Neural progenitor cell (in vitro differentiated cells): ENCODE measurements at regions not wholly inside any gene's neighbourhood (a gene's known extent, or its start where the extent isn't known, plus 50 kb on each side); places are given as distances from the start of the nearest gene placed in this dataset.
"Not testable (repeated sequence)": the region's sequence is repeated elsewhere in the genome, so short reads cannot be mapped to it uniquely, and the experiment has no call there.

Experiments
- DNase-seq: peaks from one replicate; pipeline ENCODE4 v3.0.0-alpha.2; 2016; ENCODE audit warnings: low spot score
- H2AFZ ChIP-seq: fragments of 200-600 bp; sonication (generic); replicated peaks from 2 replicates; pipeline ENCODE4 v1.6.1; 2016; ENCODE audit warnings: antibody characterized with exemption
- H3F3A ChIP-seq: fragments of 200-600 bp; sonication (generic); 2 replicates; pipeline ENCODE4 v1.6.1; 2016; ENCODE audit warnings: antibody characterized with exemption, low read depth
- H3K27ac ChIP-seq: fragments of 200-600 bp; sonication (generic); 2 replicates; pipeline ENCODE4 v1.5.1; 2016; ENCODE audit warnings: mild to moderate bottlenecking
- H3K27me3 ChIP-seq: fragments of 200-600 bp; sonication (generic); 2 replicates; pipeline ENCODE4 v1.6.1; 2016; ENCODE audit warnings: mild to moderate bottlenecking, moderate library complexity
- H3K36me3 ChIP-seq: fragments of 200-600 bp; sonication (generic); 2 replicates; pipeline ENCODE4 v1.5.1; 2016
- H3K4me1 ChIP-seq: fragments of 200-600 bp; sonication (generic); 2 replicates; pipeline ENCODE4 v1.6.1; 2016; ENCODE audit warnings: mixed run types
- H3K4me2 ChIP-seq: fragments of 200-600 bp; sonication (generic); 2 replicates; pipeline ENCODE4 v1.6.1; 2016
- H3K4me3 ChIP-seq: fragments of 200-600 bp; sonication (generic); 2 replicates; pipeline ENCODE4 v1.5.1; 2016
- H3K79me2 ChIP-seq: fragments of 200-600 bp; sonication (generic); 2 replicates; pipeline ENCODE4 v1.6.1; 2016; ENCODE audit warnings: low read depth
- H3K9ac ChIP-seq: fragments of 200-600 bp; sonication (generic); 2 replicates; pipeline ENCODE4 v1.6.1; 2016
- H3K9me3 ChIP-seq: fragments of 200-600 bp; sonication (generic); 2 replicates; pipeline ENCODE4 v1.5.1; 2016; ENCODE audit warnings: low read depth
- H4K20me1 ChIP-seq: fragments of 200-600 bp; sonication (generic); 2 replicates; pipeline ENCODE4 v1.6.1; 2016; ENCODE audit warnings: low read depth
- H3K27ac Mint-ChIP-seq: 3 replicates; pipeline ENCODE4 v1.8.0; 2021; ENCODE audit warnings: mixed read lengths
- H3K27me3 Mint-ChIP-seq: 2 replicates; pipeline ENCODE4 v1.8.0; 2022; ENCODE audit warnings: low read depth, mild to moderate bottlenecking, inconsistent platforms, moderate library complexity, mixed read lengths; ENCODE audit not compliant: insufficient read depth
- H3K36me3 Mint-ChIP-seq: 3 replicates; pipeline ENCODE4 v1.8.0; 2021; ENCODE audit warnings: mixed read lengths
- H3K4me1 Mint-ChIP-seq: 3 replicates; pipeline ENCODE4 v1.8.0; 2021; ENCODE audit warnings: mixed read lengths
- H3K4me3 Mint-ChIP-seq: 3 replicates; pipeline ENCODE4 v1.8.0; 2021; ENCODE audit warnings: mild to moderate bottlenecking, moderate library complexity, mixed read lengths
- H3K9me3 Mint-ChIP-seq: 3 replicates; pipeline ENCODE4 v1.8.0; 2020; ENCODE audit warnings: mixed read lengths
- EZH2 ChIP-seq: fragments of 200-600 bp; sonication (generic); IDR thresholded peaks from 2 replicates; pipeline ENCODE4 v1.6.1; 2017; ENCODE audit warnings: antibody characterized with exemption, mild to moderate bottlenecking, moderate library complexity
- EZH2phosphoT487 ChIP-seq: fragments of 200-600 bp; sonication (generic); IDR thresholded peaks from 2 replicates; pipeline ENCODE4 v1.6.1; 2017; ENCODE audit warnings: antibody characterized with exemption
- TF ChIP-seq, protein P1 (sequence below): fragments of 200-600 bp; sonication (generic); IDR thresholded peaks from 2 replicates; pipeline ENCODE4 v1.5.1; 2017; ENCODE audit warnings: antibody characterized with exemption, mild to moderate bottlenecking

DNA sequence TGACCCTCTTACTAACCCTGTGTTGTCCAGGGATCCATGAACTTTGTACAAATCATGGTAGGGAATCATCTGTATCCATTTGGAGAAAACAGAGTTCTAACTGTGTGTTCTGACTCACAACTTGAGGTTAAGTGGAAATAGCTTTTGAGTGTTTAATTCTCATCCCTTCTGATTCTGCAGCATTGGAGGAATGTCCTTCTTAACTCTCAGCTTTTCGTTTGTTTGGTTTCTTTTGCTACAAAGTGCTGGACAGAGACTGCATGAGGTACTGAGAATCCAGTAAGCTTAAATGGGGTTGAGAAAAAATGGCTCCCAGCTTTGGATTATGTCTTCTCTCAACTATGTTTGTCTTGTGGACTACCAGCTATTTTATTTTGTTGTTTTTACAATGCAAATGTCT lies 352.1 kb upstream of the KIF2B start:
- H3K79me2 ChIP-seq, result no peaks in the 10 kb centered on the region
- no peak overlapping the region for H3K27ac Mint-ChIP-seq

DNA sequence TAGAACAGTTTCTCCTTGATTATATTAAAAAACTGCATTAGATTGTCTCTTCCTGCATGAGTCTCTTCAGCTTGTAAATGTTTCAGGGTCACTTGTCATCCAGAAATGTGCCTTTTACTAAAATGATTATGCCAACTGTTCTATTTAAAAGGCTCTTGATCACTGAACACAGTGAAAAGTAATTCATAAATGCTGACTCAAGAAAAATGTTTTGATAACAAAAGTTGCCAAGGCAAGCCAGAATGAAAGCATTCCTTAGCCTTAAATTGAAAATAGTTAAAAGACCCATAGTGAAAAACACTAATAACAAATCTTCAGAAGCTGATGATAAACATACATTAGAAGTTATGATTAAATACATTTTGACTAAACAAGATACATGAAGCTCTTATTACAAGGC lies 356.0 kb upstream of the KIF2B start:
- peaks cover 3% of the 10 kb centered on the region for H3K4me1 Mint-ChIP-seq
- no peak overlapping the region for H3K27ac ChIP-seq
- no peaks in the 10 kb centered on the region for H3K27me3 ChIP-seq
- no peaks in the 10 kb centered on the region for H3K9me3 ChIP-seq
- H3K27me3 Mint-ChIP-seq, result peaks cover 3% of the 10 kb centered on the region
- no peak for DNase-seq
- H3K4me3 Mint-ChIP-seq, result no peak overlapping the region
- no peak overlapping the region for H3K9ac ChIP-seq
- H3K9me3 Mint-ChIP-seq, result peaks cover 4% of the 10 kb centered on the region
- H3K4me3 ChIP-seq, result no peak overlapping the region
- no peak overlapping the region for H3K4me2 ChIP-seq
- no peak for TF ChIP-seq EZH2phosphoT487
- TF ChIP-seq, protein P1, sequence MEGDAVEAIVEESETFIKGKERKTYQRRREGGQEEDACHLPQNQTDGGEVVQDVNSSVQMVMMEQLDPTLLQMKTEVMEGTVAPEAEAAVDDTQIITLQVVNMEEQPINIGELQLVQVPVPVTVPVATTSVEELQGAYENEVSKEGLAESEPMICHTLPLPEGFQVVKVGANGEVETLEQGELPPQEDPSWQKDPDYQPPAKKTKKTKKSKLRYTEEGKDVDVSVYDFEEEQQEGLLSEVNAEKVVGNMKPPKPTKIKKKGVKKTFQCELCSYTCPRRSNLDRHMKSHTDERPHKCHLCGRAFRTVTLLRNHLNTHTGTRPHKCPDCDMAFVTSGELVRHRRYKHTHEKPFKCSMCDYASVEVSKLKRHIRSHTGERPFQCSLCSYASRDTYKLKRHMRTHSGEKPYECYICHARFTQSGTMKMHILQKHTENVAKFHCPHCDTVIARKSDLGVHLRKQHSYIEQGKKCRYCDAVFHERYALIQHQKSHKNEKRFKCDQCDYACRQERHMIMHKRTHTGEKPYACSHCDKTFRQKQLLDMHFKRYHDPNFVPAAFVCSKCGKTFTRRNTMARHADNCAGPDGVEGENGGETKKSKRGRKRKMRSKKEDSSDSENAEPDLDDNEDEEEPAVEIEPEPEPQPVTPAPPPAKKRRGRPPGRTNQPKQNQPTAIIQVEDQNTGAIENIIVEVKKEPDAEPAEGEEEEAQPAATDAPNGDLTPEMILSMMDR, result no peak
- no peak for TF ChIP-seq EZH2
- H4K20me1 ChIP-seq, result no peaks in the 10 kb centered on the region
- H2AFZ ChIP-seq, result no peak overlapping the region
- H3F3A ChIP-seq, result no peaks in the 10 kb centered on the region
- no peaks in the 10 kb centered on the region for H3K79me2 ChIP-seq
- H3K36me3 ChIP-seq, result no peaks in the 10 kb centered on the region
- H3K36me3 Mint-ChIP-seq, result no peaks in the 10 kb centered on the region
- H3K27ac Mint-ChIP-seq, result no peak overlapping the region
- H3K4me1 ChIP-seq, result no peaks in the 10 kb centered on the region

More for the DNA sequence above, 352.1 kb upstream of the KIF2B start:
- H2AFZ ChIP-seq, result no peak overlapping the region
- H4K20me1 ChIP-seq, result no peaks in the 10 kb centered on the region
- no peak overlapping the region for H3K4me3 ChIP-seq
- H3K27me3 Mint-ChIP-seq, result peaks cover 3% of the 10 kb centered on the region
- H3K9me3 Mint-ChIP-seq, result peaks cover 4% of the 10 kb centered on the region
- peaks cover 3% of the 10 kb centered on the region for H3K4me1 Mint-ChIP-seq
- H3K4me2 ChIP-seq, result no peak overlapping the region
- no peak for DNase-seq
- no peak overlapping the region for H3K4me3 Mint-ChIP-seq
- no peaks in the 10 kb centered on the region for H3K36me3 ChIP-seq
- no peak overlapping the region for H3K27ac ChIP-seq
- H3K9me3 ChIP-seq, result no peaks in the 10 kb centered on the region
- no peaks in the 10 kb centered on the region for H3K27me3 ChIP-seq
- TF ChIP-seq EZH2phosphoT487 (no peak), EZH2 (no peak)
- TF ChIP-seq, protein P1, result no peak
- H3K4me1 ChIP-seq, result no peaks in the 10 kb centered on the region
- no peaks in the 10 kb centered on the region for H3F3A ChIP-seq
- no peak overlapping the region for H3K9ac ChIP-seq
- no peaks in the 10 kb centered on the region for H3K36me3 Mint-ChIP-seq

DNA sequence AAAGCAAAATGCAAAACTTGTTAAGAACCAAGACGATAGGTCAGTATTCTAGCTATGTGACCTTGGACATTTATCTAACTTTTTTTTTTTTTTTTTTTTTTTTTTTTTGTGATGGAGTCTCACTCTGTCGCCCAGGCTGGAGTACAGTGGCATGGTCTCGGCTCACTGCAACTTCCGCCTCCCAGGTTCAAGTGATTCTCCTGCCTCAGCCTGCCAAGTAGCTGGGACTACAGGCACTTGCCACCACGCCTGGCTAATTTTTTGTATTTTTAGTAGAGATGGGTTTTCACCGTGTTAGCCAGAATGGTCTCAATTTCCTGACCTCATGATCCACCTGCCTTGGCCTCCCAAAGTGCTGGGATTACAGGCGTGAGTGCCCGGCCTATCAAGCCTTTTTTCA lies 358.3 kb upstream of the KIF2B start:
- H3K27ac Mint-ChIP-seq, DNase-seq, H3F3A ChIP-seq, H3K27ac ChIP-seq, H3K27me3 Mint-ChIP-seq, H3K36me3 ChIP-seq, H3K36me3 Mint-ChIP-seq, H3K9ac ChIP-seq, H3K4me1 Mint-ChIP-seq, H3K4me3 ChIP-seq, H4K20me1 ChIP-seq, H3K79me2 ChIP-seq, H3K4me3 Mint-ChIP-seq, H3K4me2 ChIP-seq, H2AFZ ChIP-seq, H3K4me1 ChIP-seq, H3K27me3 ChIP-seq, H3K9me3 ChIP-seq: not testable (repeated sequence)
- H3K9me3 Mint-ChIP-seq, result peaks cover 12% of the 10 kb centered on the region

DNA sequence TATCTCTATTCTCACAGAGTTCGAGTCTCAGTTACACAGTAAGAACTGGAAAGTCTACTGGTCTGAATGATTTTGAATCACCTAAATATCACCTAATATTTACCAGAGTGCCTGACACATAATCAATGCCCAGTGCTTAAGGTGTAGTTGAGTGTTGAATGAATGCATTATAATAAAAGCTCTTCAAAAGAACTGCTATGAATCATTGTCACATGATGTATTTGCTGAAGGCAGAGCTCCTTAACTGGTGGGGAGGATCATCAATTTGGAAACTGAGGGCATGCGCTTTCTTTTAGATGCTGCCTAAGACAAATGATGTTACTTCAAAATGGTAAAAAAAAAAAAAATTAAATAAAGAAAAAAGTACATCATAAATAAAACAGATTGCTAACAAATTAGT lies 359.4 kb upstream of the KIF2B start:
- TF ChIP-seq, protein P1, result no peak
- TF ChIP-seq EZH2, result no peak
- no peak for TF ChIP-seq EZH2phosphoT487
- H3K4me3 Mint-ChIP-seq, result no peak overlapping the region
- H3K27ac Mint-ChIP-seq, result no peak overlapping the region

More for the DNA sequence above, 359.4 kb upstream of the KIF2B start:
- Histone ChIP-seq H3K9me3 (no peaks in the 10 kb centered on the region), H3K79me2 (no peaks in the 10 kb centered on the region), H3K27ac (no peak overlapping the region), H3K4me3 (no peak overlapping the region), H3K4me1 (no peaks in the 10 kb centered on the region), H3K36me3 (no peaks in the 10 kb centered on the region), H4K20me1 (no peaks in the 10 kb centered on the region), H3F3A (no peaks in the 10 kb centered on the region), H3K27me3 (no peaks in the 10 kb centered on the region), H3K4me2 (no peak overlapping the region), H2AFZ (no peak overlapping the region), H3K9ac (no peak overlapping the region)
- DNase-seq, result no peak
- peaks cover 22% of the 10 kb centered on the region for H3K9me3 Mint-ChIP-seq
- peaks cover 3% of the 10 kb centered on the region for H3K4me1 Mint-ChIP-seq
- H3K36me3 Mint-ChIP-seq, result no peaks in the 10 kb centered on the region
- no peaks in the 10 kb centered on the region for H3K27me3 Mint-ChIP-seq
